MCF 10A (cell line): ENCODE measurements at regions not wholly inside any gene's neighbourhood (a gene's known extent, or its start where the extent isn't known, plus 50 kb on each side); places are given as distances from the start of the nearest gene placed in this dataset.

Source experiments
- BruUV-seq: library from RNA; stranded (reverse); fragments of 400-500 nt; replicated peaks from 2 replicates; lab custom pipeline; 2021; lab: Mats Ljungman, UMichigan
- CTCF ChIA-PET: fragments of 300-600 bp; sonication (Branson Sonifier 250); formaldehyde crosslinking; extraction: SDS; loops from one replicate; lab custom pipeline; 2021; ENCODE audit warnings: antibody characterized with exemption, inconsistent platforms; lab: Yijun Ruan, JAX
- POLR2A ChIA-PET: fragments of 300-600, 350-650 bp; sonication (Branson Sonifier 250); formaldehyde crosslinking; extraction: SDS; loops from one replicate; lab custom pipeline; 2020; ENCODE audit warnings: antibody characterized with exemption, inconsistent platforms; lab: Yijun Ruan, JAX
- DNase-seq: peaks from one replicate; pipeline ENCODE4 v3.0.0-alpha.2; 2018; ENCODE audit not compliant: unreplicated experiment
- H3K27ac Mint-ChIP-seq: one replicate; pipeline ENCODE4 v1.8.0; 2022; ENCODE audit warnings: mild to moderate bottlenecking, low read depth, mixed read lengths; ENCODE audit not compliant: unreplicated experiment
- H3K27me3 Mint-ChIP-seq: one replicate; pipeline ENCODE4 v1.8.0; 2022; ENCODE audit warnings: mixed read lengths; ENCODE audit not compliant: insufficient read depth, unreplicated experiment
- H3K36me3 Mint-ChIP-seq: one replicate; pipeline ENCODE4 v1.8.0; 2022; ENCODE audit warnings: mild to moderate bottlenecking, moderate library complexity, mixed read lengths; ENCODE audit not compliant: insufficient read depth, unreplicated experiment
- H3K4me1 Mint-ChIP-seq: one replicate; pipeline ENCODE4 v1.8.0; 2022; ENCODE audit warnings: mixed read lengths; ENCODE audit not compliant: insufficient read depth, unreplicated experiment
- H3K4me3 Mint-ChIP-seq: one replicate; pipeline ENCODE4 v1.8.0; 2022; ENCODE audit warnings: mild to moderate bottlenecking, moderate library complexity, mixed read lengths; ENCODE audit not compliant: unreplicated experiment
- H3K9me3 Mint-ChIP-seq: one replicate; pipeline ENCODE4 v1.8.0; 2022; ENCODE audit warnings: mixed read lengths; ENCODE audit not compliant: unreplicated experiment
- CTCF ChIP-seq: fragments of 200-600 bp; IDR thresholded peaks from one replicate; pipeline ENCODE4 v1.8.0; 2022; ENCODE audit warnings: antibody characterized with exemption, mild to moderate bottlenecking; ENCODE audit not compliant: unreplicated experiment
- intact Hi-C: fragments of 100-400 bp; cut with micrococcal nuclease; formaldehyde crosslinking; loops from 2 replicates; pipeline ENCODE4 v1.14.1; 2022

GRCh38 chr1:219993554-219994433, 52.5 kb downstream of the EPRS1 start:
- no peak for TF ChIP-seq CTCF
- ChIA-PET CTCF (interaction anchor here (0.6 to 7.7 kb wide), 15 partner anchors 9 to 828 kb away, joined by 3 to 43 read pairs (median 3); no protein-coding TSS in a partner anchor), POLR2A (interaction anchor here (0.7 to 1.3 kb wide), 5 partner anchors 10 to 104 kb away, joined by 3 to 5 read pairs (median 4); partner anchors contain the start of gene BPNT1)
- no peaks in the 10 kb centered on the region for H3K4me1 Mint-ChIP-seq
- peaks cover 94% of the 10 kb centered on the region for H3K36me3 Mint-ChIP-seq
- H3K27me3 Mint-ChIP-seq: no peaks in the 10 kb centered on the region
- peak overlapping the region; percentile 29 for H3K27ac Mint-ChIP-seq
- no TSS peak for BruUV-seq
- no peak overlapping the region for H3K4me3 Mint-ChIP-seq
- intact Hi-C loops: loop anchor here (5.0 kb wide), 3 partner anchors 124 to 784 kb away; no protein-coding TSS in a partner anchor
- no peak for DNase-seq
- no peaks in the 10 kb centered on the region for H3K9me3 Mint-ChIP-seq

- H3K27ac Mint-ChIP-seq: no peak overlapping the region
- no peak for DNase-seq
- ChIA-PET CTCF (interaction anchor here (0.5 to 6.1 kb wide), 20 partner anchors 7 to 1719 kb away, joined by 3 to 58 read pairs (median 5); no protein-coding TSS in a partner anchor), POLR2A (interaction anchor here (0.6 to 0.7 kb wide), 4 partner anchors 11 to 337 kb away, joined by 3 to 4 read pairs (median 3); no protein-coding TSS in a partner anchor)
- BruUV-seq: no TSS peak
- intact Hi-C loops: loop anchor here (5.0 kb wide), 3 partner anchors 125 to 785 kb away; no protein-coding TSS in a partner anchor
- H3K4me1 Mint-ChIP-seq: no peaks in the 10 kb centered on the region
- no peaks in the 10 kb centered on the region for H3K27me3 Mint-ChIP-seq
- TF ChIP-seq CTCF: no peak
- H3K4me3 Mint-ChIP-seq: no peak overlapping the region
- H3K9me3 Mint-ChIP-seq: no peaks in the 10 kb centered on the region
- H3K36me3 Mint-ChIP-seq: peaks cover 94% of the 10 kb centered on the region
Observed at GRCh38 chr1:219991919-219992318, 54.4 kb downstream of the EPRS1 start.

- H3K4me1 Mint-ChIP-seq: no peaks in the 10 kb centered on the region
- H3K9me3 Mint-ChIP-seq: no peaks in the 10 kb centered on the region
- peaks cover 94% of the 10 kb centered on the region for H3K36me3 Mint-ChIP-seq
- POLR2A ChIA-PET: interaction anchor here (0.6 to 0.7 kb wide), 2 partner anchors 220 to 336 kb away, joined by 3 read pairs; no protein-coding TSS in a partner anchor
- no peak for DNase-seq
- H3K27me3 Mint-ChIP-seq: no peaks in the 10 kb centered on the region
- BruUV-seq: no TSS peak
- no peak overlapping the region for H3K4me3 Mint-ChIP-seq
- CTCF ChIA-PET: interaction anchor here (0.7 to 6.1 kb wide), 21 partner anchors 7 to 1720 kb away, joined by 3 to 58 read pairs (median 5); no protein-coding TSS in a partner anchor
- no peak for TF ChIP-seq CTCF
- intact Hi-C loops: loop anchor here (5.0 kb wide), 3 partner anchors 126 to 786 kb away; no protein-coding TSS in a partner anchor
- H3K27ac Mint-ChIP-seq: no peak overlapping the region
Observed at GRCh38 chr1:219991511-219991810, 54.8 kb downstream of the EPRS1 start.
